ENCODE measurements at regions not wholly inside any gene's neighbourhood (a gene's known extent, or its start where the extent isn't known, plus 50 kb on each side); places are given as distances from the start of the nearest gene placed in this dataset.

DNA sequence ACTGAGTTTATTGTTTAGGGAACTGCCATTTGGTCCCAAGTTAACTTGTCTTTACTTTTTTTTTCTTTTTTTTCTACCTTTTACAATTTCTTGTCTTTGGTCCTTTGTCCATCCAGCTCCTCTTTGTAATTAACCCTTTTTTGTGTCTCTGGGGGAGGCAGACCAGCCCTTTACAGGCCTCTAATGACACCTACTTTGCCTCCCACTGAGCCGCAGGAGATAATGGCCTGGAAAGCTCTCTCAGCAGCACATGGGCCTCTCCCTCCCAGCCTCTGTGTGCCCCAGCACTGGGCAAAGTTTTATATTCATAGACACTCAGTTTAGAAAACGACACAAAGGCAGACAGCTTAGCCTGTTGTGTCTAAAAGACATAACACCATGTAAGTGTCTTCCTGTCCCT lies 480.4 kb downstream of the SOX6 start:
- TF ChIP-seq ETS1 (IDR thresholded peaks at IDR 0.05) (no peak), EZH2phosphoT487 (IDR thresholded peaks at IDR 0.05; ENCODE audit: unreplicated experiment) (no peak), POLR2AphosphoS5 (IDR thresholded peaks at IDR 0.05; ENCODE audit: low read depth) (no peak), REST (IDR thresholded peaks at IDR 0.05; ENCODE audit: unreplicated experiment) (no peak), EZH2 (IDR thresholded peaks at IDR 0.05; ENCODE audit: low read depth, unreplicated experiment) (no peak), ZNF462 (CRISPR knock-in tag; IDR thresholded peaks at IDR 0.05) (no peak), NANOG (IDR thresholded peaks at IDR 0.05; ENCODE audit: borderline replicate concordance) (no peak), JUNB (IDR thresholded peaks at IDR 0.05; ENCODE audit: unreplicated experiment) (no peak), ZNF114 (CRISPR knock-in tag; IDR thresholded peaks at IDR 0.05) (no peak), CREB1 (CRISPR knock-in tag; IDR thresholded peaks at IDR 0.05; ENCODE audit: low read depth) (no peak), STAT1 (IDR thresholded peaks at IDR 0.05; ENCODE audit: unreplicated experiment) (no peak)
- TF ChIP-seq, protein P1, sequence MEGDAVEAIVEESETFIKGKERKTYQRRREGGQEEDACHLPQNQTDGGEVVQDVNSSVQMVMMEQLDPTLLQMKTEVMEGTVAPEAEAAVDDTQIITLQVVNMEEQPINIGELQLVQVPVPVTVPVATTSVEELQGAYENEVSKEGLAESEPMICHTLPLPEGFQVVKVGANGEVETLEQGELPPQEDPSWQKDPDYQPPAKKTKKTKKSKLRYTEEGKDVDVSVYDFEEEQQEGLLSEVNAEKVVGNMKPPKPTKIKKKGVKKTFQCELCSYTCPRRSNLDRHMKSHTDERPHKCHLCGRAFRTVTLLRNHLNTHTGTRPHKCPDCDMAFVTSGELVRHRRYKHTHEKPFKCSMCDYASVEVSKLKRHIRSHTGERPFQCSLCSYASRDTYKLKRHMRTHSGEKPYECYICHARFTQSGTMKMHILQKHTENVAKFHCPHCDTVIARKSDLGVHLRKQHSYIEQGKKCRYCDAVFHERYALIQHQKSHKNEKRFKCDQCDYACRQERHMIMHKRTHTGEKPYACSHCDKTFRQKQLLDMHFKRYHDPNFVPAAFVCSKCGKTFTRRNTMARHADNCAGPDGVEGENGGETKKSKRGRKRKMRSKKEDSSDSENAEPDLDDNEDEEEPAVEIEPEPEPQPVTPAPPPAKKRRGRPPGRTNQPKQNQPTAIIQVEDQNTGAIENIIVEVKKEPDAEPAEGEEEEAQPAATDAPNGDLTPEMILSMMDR (conservative IDR thresholded peaks at IDR 0.05; ENCODE audit: low read depth in 2 of 2): no peak
